Neural cell (in vitro differentiated cells): ENCODE measurements at regions not wholly inside any gene's neighbourhood (a gene's known extent, or its start where the extent isn't known, plus 50 kb on each side); places are given as distances from the start of the nearest gene placed in this dataset.

Experiments used
- H2AFZ ChIP-seq: fragments of 200-600, 300-800 bp; sonication (generic), shearing (Covaris generic); 2 replicates; pipeline ENCODE4 v1.6.0; 2014; ENCODE audit warnings: low read depth, mild to moderate bottlenecking, antibody characterized with exemption, low read length, moderate library complexity
- H3F3A ChIP-seq: fragments of 200-600 bp; shearing (Covaris generic); 2 replicates; pipeline ENCODE4 v1.6.1; 2016; ENCODE audit warnings: mild to moderate bottlenecking, moderate library complexity, mixed read lengths, antibody characterized with exemption, low read length; ENCODE audit not compliant: insufficient read depth, poor library complexity, severe bottlenecking
- H3K27ac ChIP-seq: fragments of 200-600, 300-800 bp; sonication (generic), shearing (Covaris generic); 2 replicates; pipeline ENCODE4 v1.5.1; 2014; ENCODE audit warnings: mild to moderate bottlenecking, low read length, moderate library complexity
- H3K27me3 ChIP-seq: fragments of 300-800, 200-600 bp; sonication (generic), shearing (Covaris generic); 2 replicates; pipeline ENCODE4 v1.6.0; 2014; ENCODE audit warnings: mild to moderate bottlenecking, low read depth, low read length, moderate library complexity; ENCODE audit not compliant: insufficient read depth
- H3K36me3 ChIP-seq: fragments of 300-800, 200-600 bp; sonication (generic), shearing (Covaris generic); 2 replicates; pipeline ENCODE4 v1.5.1; 2014; ENCODE audit warnings: mild to moderate bottlenecking, antibody characterized with exemption, low read length, moderate library complexity; ENCODE audit not compliant: insufficient read depth
- H3K4me2 ChIP-seq: fragments of 300-800, 200-600 bp; sonication (generic), shearing (Covaris generic); 2 replicates; pipeline ENCODE4 v1.6.0; 2014; ENCODE audit warnings: mild to moderate bottlenecking, low read length
- H3K4me3 ChIP-seq: fragments of 300-800, 200-600 bp; sonication (generic), shearing (Covaris generic); 2 replicates; pipeline ENCODE4 v1.5.1; 2014; ENCODE audit warnings: mild to moderate bottlenecking, low read length, moderate library complexity
- H3K79me2 ChIP-seq: fragments of 200-600 bp; shearing (Covaris generic); replicated peaks from 2 replicates; pipeline ENCODE4 v1.6.0; 2014; ENCODE audit warnings: mild to moderate bottlenecking, low read length, moderate library complexity; ENCODE audit not compliant: insufficient read depth
- H3K9ac ChIP-seq: fragments of 300-800, 200-600 bp; sonication (generic), shearing (Covaris generic); 2 replicates; pipeline ENCODE4 v1.6.1; 2016; ENCODE audit warnings: mild to moderate bottlenecking, low read length, mixed read lengths
- H3K9me2 ChIP-seq: fragments of 200-600 bp; shearing (Covaris generic); 2 replicates; pipeline ENCODE4 v1.6.1; 2016; ENCODE audit warnings: mild to moderate bottlenecking, low read length, mixed read lengths; ENCODE audit not compliant: insufficient read depth
- H3K9me3 ChIP-seq: fragments of 200-600, 300-800 bp; sonication (generic), shearing (Covaris generic); 2 replicates; pipeline ENCODE4 v1.6.1; 2016; ENCODE audit warnings: mild to moderate bottlenecking, mixed run types, low read length, moderate library complexity, mixed read lengths
- H4K20me1 ChIP-seq: fragments of 200-600 bp; shearing (Covaris generic); 2 replicates; pipeline ENCODE4 v1.6.1; 2016; ENCODE audit warnings: mild to moderate bottlenecking, mixed run types; ENCODE audit not compliant: insufficient read depth
- CTCF ChIP-seq: fragments of 450-650 bp; IDR thresholded peaks from 2 replicates; pipeline ENCODE4 v1.5.1; 2014; ENCODE audit warnings: antibody characterized with exemption, mild to moderate bottlenecking, moderate library complexity; ENCODE audit not compliant: poor library complexity, severe bottlenecking
- EP300 ChIP-seq: fragments of 450-650 bp; conservative IDR thresholded peaks from 2 replicates; pipeline ENCODE4 v1.6.1; 2014; ENCODE audit warnings: antibody characterized with exemption, mild to moderate bottlenecking, moderate library complexity; ENCODE audit not compliant: poor library complexity, severe bottlenecking
- EZH2 ChIP-seq: fragments of 200-600, 300-800 bp; shearing (Covaris generic), sonication (generic); IDR thresholded peaks from 2 replicates; pipeline ENCODE4 v1.6.1; 2014; ENCODE audit warnings: antibody characterized with exemption, low read length, borderline replicate concordance, mild to moderate bottlenecking; ENCODE audit not compliant: insufficient read depth, poor library complexity, severe bottlenecking
- MXI1 ChIP-seq: fragments of 450-650 bp; conservative IDR thresholded peaks from 2 replicates; pipeline ENCODE4 v1.6.1; 2014; ENCODE audit warnings: antibody characterized with exemption, mild to moderate bottlenecking; ENCODE audit not compliant: poor library complexity, severe bottlenecking
- POLR2AphosphoS5 ChIP-seq: IDR thresholded peaks from 2 replicates; pipeline ENCODE4 v1.6.1; 2012
- RAD21 ChIP-seq: fragments of 450-650 bp; conservative IDR thresholded peaks from 2 replicates; pipeline ENCODE4 v1.6.1; 2014; ENCODE audit warnings: antibody characterized with exemption, mild to moderate bottlenecking, moderate library complexity
- SMC3 ChIP-seq: fragments of 450-650 bp; conservative IDR thresholded peaks from 2 replicates; pipeline ENCODE4 v1.6.1; 2014; ENCODE audit warnings: antibody characterized with exemption, mild to moderate bottlenecking, moderate library complexity; ENCODE audit not compliant: poor library complexity
- TAF1 ChIP-seq: IDR thresholded peaks from 2 replicates; pipeline ENCODE4 v1.6.1; 2012; ENCODE audit warnings: low read depth
- TF ChIP-seq, protein P1 (sequence below): IDR thresholded peaks from 2 replicates; pipeline ENCODE4 v1.6.1; 2012; ENCODE audit warnings: borderline replicate concordance

DNA sequence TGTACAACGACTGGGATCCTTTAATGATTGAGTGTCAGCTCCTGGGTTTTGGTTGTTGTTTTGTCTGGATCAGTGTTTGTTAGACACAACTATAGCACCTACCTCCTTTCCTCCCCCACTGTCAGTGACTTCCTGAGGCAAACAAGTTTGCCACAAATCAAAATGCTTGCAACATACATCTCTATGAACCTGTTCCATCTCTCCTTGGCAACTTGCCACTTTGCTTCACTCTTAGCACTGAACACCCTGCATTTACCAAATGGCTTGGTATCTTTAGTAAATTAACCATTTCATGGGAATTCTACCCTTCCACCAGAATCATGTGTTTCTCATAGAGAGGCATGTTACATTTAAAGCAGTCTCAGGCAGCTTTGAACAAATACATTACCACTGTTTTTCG lies 301.1 kb upstream of the TANK start:
- Histone ChIP-seq H4K20me1 (no peaks in the 10 kb centered on the region), H3K9me3 (no peaks in the 10 kb centered on the region), H3K27ac (no peak overlapping the region), H3K4me3 (no peak overlapping the region), H3F3A (no peaks in the 10 kb centered on the region), H3K9me2 (no peaks in the 10 kb centered on the region), H3K36me3 (no peaks in the 10 kb centered on the region), H2AFZ (no peak overlapping the region), H3K4me2 (no peak overlapping the region), H3K79me2 (no peaks in the 10 kb centered on the region), H3K9ac (no peak overlapping the region), H3K27me3 (no peaks in the 10 kb centered on the region)
- no peak for TF ChIP-seq RAD21
- no peak for TF ChIP-seq MXI1
- TF ChIP-seq EZH2 = no peak
- TF ChIP-seq CTCF = no peak
- TF ChIP-seq, protein P1, sequence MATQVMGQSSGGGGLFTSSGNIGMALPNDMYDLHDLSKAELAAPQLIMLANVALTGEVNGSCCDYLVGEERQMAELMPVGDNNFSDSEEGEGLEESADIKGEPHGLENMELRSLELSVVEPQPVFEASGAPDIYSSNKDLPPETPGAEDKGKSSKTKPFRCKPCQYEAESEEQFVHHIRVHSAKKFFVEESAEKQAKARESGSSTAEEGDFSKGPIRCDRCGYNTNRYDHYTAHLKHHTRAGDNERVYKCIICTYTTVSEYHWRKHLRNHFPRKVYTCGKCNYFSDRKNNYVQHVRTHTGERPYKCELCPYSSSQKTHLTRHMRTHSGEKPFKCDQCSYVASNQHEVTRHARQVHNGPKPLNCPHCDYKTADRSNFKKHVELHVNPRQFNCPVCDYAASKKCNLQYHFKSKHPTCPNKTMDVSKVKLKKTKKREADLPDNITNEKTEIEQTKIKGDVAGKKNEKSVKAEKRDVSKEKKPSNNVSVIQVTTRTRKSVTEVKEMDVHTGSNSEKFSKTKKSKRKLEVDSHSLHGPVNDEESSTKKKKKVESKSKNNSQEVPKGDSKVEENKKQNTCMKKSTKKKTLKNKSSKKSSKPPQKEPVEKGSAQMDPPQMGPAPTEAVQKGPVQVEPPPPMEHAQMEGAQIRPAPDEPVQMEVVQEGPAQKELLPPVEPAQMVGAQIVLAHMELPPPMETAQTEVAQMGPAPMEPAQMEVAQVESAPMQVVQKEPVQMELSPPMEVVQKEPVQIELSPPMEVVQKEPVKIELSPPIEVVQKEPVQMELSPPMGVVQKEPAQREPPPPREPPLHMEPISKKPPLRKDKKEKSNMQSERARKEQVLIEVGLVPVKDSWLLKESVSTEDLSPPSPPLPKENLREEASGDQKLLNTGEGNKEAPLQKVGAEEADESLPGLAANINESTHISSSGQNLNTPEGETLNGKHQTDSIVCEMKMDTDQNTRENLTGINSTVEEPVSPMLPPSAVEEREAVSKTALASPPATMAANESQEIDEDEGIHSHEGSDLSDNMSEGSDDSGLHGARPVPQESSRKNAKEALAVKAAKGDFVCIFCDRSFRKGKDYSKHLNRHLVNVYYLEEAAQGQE = no peak
- no peak for TF ChIP-seq POLR2AphosphoS5
- no peak for TF ChIP-seq EP300
- TF ChIP-seq SMC3 = no peak
- no peak for TF ChIP-seq TAF1

DNA sequence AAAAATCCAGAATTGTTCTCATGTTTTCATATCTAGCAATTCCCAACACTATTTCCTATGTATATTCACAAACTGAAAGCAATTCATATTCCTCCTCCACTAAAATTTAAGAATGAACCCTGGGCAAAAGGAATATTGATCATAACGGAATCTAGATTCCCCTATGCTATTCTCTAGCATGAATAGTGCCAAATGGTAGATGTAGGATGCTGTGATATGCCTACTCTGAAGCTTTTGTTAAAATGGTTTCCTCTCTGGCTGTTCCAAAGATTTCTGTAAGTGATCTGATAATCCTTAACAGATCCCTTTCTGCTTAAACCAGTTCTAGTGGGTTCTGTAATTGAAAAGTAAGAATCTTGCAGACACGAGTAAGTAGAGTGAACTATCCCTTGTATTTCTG lies 298.0 kb upstream of the TANK start:
- no peaks in the 10 kb centered on the region for H3K79me2 ChIP-seq
- no peak overlapping the region for H3K4me3 ChIP-seq
- H2AFZ ChIP-seq = no peak overlapping the region
- H4K20me1 ChIP-seq = no peaks in the 10 kb centered on the region
- H3K36me3 ChIP-seq = no peaks in the 10 kb centered on the region
- H3K27me3 ChIP-seq = no peaks in the 10 kb centered on the region
- no peak overlapping the region for H3K27ac ChIP-seq
- no peaks in the 10 kb centered on the region for H3K9me2 ChIP-seq
- H3K9me3 ChIP-seq = no peaks in the 10 kb centered on the region
- H3K9ac ChIP-seq = no peak overlapping the region
- H3F3A ChIP-seq = no peaks in the 10 kb centered on the region
- no peak overlapping the region for H3K4me2 ChIP-seq
- TF ChIP-seq, protein P1 = no peak
- TF ChIP-seq MXI1 (no peak), TAF1 (no peak), RAD21 (no peak), EP300 (no peak)
